Chondrocyte (in vitro differentiated cells): ENCODE measurements at regions not wholly inside any gene's neighbourhood (a gene's known extent, or its start where the extent isn't known, plus 50 kb on each side); places are given as distances from the start of the nearest gene placed in this dataset.

ENCODE experiments used
- DNase-seq: peaks from one replicate; pipeline ENCODE4 v3.0.0; 2021; ENCODE audit warnings: mixed read lengths, low spot score
- H3K27ac Mint-ChIP-seq: one replicate; pipeline ENCODE4 v1.8.0; 2021; ENCODE audit warnings: mild to moderate bottlenecking, moderate library complexity, mixed read lengths; ENCODE audit not compliant: unreplicated experiment
- H3K27me3 Mint-ChIP-seq: 2 replicates; pipeline ENCODE4 v1.8.0; 2021; ENCODE audit warnings: low read depth, mixed read lengths
- H3K36me3 Mint-ChIP-seq: 2 replicates; pipeline ENCODE4 v1.8.0; 2021; ENCODE audit warnings: low read depth, mixed read lengths
- H3K4me1 Mint-ChIP-seq: 2 replicates; pipeline ENCODE4 v1.8.0; 2021; ENCODE audit warnings: low read depth, mild to moderate bottlenecking, mixed read lengths
- H3K4me3 Mint-ChIP-seq: one replicate; pipeline ENCODE4 v1.8.0; 2021; ENCODE audit warnings: mild to moderate bottlenecking, moderate library complexity, mixed read lengths; ENCODE audit not compliant: unreplicated experiment
- H3K9me3 Mint-ChIP-seq: 2 replicates; pipeline ENCODE4 v1.8.0; 2021; ENCODE audit warnings: low read depth, mixed read lengths
- TF ChIP-seq, protein P1 (sequence below): fragments of 200-600 bp; sonication (generic); IDR thresholded peaks from 2 replicates; pipeline ENCODE4 v1.5.0; 2021; ENCODE audit warnings: antibody characterized with exemption, mild to moderate bottlenecking, moderate library complexity

GRCh38 chr16:79393127-79393526 is 207.4 kb downstream of the MAF start:
- H3K27ac Mint-ChIP-seq: no peak overlapping the region
- no peak for DNase-seq
- peaks cover 11% of the 10 kb centered on the region for H3K27me3 Mint-ChIP-seq
- H3K9me3 Mint-ChIP-seq: peaks cover 3% of the 10 kb centered on the region
- H3K4me3 Mint-ChIP-seq: no peak overlapping the region
- no peaks in the 10 kb centered on the region for H3K36me3 Mint-ChIP-seq
- TF ChIP-seq, protein P1, sequence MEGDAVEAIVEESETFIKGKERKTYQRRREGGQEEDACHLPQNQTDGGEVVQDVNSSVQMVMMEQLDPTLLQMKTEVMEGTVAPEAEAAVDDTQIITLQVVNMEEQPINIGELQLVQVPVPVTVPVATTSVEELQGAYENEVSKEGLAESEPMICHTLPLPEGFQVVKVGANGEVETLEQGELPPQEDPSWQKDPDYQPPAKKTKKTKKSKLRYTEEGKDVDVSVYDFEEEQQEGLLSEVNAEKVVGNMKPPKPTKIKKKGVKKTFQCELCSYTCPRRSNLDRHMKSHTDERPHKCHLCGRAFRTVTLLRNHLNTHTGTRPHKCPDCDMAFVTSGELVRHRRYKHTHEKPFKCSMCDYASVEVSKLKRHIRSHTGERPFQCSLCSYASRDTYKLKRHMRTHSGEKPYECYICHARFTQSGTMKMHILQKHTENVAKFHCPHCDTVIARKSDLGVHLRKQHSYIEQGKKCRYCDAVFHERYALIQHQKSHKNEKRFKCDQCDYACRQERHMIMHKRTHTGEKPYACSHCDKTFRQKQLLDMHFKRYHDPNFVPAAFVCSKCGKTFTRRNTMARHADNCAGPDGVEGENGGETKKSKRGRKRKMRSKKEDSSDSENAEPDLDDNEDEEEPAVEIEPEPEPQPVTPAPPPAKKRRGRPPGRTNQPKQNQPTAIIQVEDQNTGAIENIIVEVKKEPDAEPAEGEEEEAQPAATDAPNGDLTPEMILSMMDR: no peak
- no peaks in the 10 kb centered on the region for H3K4me1 Mint-ChIP-seq

- Mint-ChIP-seq H3K27ac (no peak overlapping the region), H3K4me1 (no peaks in the 10 kb centered on the region), H3K9me3 (no peaks in the 10 kb centered on the region), H3K27me3 (peaks cover 11% of the 10 kb centered on the region), H3K36me3 (no peaks in the 10 kb centered on the region), H3K4me3 (no peak overlapping the region)
- no peak for DNase-seq
- TF ChIP-seq, protein P1: no peak
These were observed 208.5 kb downstream of the MAF start for GRCh38 chr16:79392081-79392480.

DNA sequence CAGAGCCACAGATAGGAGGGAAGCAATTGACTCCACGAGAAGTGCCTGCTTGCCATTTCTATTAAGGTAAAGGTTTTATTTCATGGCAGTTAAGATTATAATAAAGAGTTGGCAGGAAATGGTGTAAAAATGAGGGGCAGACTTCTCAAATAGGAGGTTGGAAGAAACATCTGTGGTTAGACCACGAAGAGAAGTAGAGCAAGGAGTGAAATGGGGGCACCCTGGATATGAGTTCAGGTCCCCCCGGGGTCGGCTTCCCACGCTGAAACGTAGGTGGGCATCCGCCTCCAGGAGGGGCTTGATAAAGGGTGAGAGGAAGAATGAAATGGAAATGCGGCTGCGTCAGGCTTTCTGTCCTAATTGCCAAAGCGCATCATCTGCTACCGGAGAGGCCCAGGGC is 209.1 kb downstream of the MAF start:
- TF ChIP-seq, protein P1: no peak
- peaks cover 11% of the 10 kb centered on the region for H3K27me3 Mint-ChIP-seq
- no peak for DNase-seq
- no peaks in the 10 kb centered on the region for H3K9me3 Mint-ChIP-seq
- no peaks in the 10 kb centered on the region for H3K4me1 Mint-ChIP-seq
- no peak overlapping the region for H3K4me3 Mint-ChIP-seq
- no peak overlapping the region for H3K27ac Mint-ChIP-seq
- no peaks in the 10 kb centered on the region for H3K36me3 Mint-ChIP-seq

- no peaks in the 10 kb centered on the region for H3K4me1 Mint-ChIP-seq
- no peak overlapping the region for H3K27ac Mint-ChIP-seq
- peaks cover 11% of the 10 kb centered on the region for H3K27me3 Mint-ChIP-seq
- H3K4me3 Mint-ChIP-seq: no peak overlapping the region
- no peaks in the 10 kb centered on the region for H3K36me3 Mint-ChIP-seq
- TF ChIP-seq, protein P1: no peak
- peaks cover 3% of the 10 kb centered on the region for H3K9me3 Mint-ChIP-seq
- DNase-seq: no peak
These were observed 210.0 kb downstream of the MAF start for GRCh38 chr16:79390481-79391051.

GRCh38 chr16:79388396-79388795 is 212.1 kb downstream of the MAF start:
- DNase-seq: no peak
- H3K36me3 Mint-ChIP-seq: no peaks in the 10 kb centered on the region
- H3K27ac Mint-ChIP-seq: no peak overlapping the region
- H3K4me3 Mint-ChIP-seq: no peak overlapping the region
- H3K27me3 Mint-ChIP-seq: peaks cover 11% of the 10 kb centered on the region
- no peaks in the 10 kb centered on the region for H3K4me1 Mint-ChIP-seq
- peaks cover 5% of the 10 kb centered on the region for H3K9me3 Mint-ChIP-seq
- TF ChIP-seq, protein P1: no peak
